ENCODE measurements at regions not wholly inside any gene's neighbourhood (a gene's known extent, or its start where the extent isn't known, plus 50 kb on each side); places are given as distances from the start of the nearest gene placed in this dataset.

GRCh38 chr22:48104766-48105165, 1342.3 kb downstream of the TBC1D22A start:
- TF ChIP-seq, protein P1, sequence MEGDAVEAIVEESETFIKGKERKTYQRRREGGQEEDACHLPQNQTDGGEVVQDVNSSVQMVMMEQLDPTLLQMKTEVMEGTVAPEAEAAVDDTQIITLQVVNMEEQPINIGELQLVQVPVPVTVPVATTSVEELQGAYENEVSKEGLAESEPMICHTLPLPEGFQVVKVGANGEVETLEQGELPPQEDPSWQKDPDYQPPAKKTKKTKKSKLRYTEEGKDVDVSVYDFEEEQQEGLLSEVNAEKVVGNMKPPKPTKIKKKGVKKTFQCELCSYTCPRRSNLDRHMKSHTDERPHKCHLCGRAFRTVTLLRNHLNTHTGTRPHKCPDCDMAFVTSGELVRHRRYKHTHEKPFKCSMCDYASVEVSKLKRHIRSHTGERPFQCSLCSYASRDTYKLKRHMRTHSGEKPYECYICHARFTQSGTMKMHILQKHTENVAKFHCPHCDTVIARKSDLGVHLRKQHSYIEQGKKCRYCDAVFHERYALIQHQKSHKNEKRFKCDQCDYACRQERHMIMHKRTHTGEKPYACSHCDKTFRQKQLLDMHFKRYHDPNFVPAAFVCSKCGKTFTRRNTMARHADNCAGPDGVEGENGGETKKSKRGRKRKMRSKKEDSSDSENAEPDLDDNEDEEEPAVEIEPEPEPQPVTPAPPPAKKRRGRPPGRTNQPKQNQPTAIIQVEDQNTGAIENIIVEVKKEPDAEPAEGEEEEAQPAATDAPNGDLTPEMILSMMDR (IDR thresholded peaks at IDR 0.05; ENCODE audit: insufficient read depth, low read length), result no peak
- no peak for TF ChIP-seq GABPA (IDR thresholded peaks at IDR 0.05; ENCODE audit: low read depth)
- TF ChIP-seq, protein P2, sequence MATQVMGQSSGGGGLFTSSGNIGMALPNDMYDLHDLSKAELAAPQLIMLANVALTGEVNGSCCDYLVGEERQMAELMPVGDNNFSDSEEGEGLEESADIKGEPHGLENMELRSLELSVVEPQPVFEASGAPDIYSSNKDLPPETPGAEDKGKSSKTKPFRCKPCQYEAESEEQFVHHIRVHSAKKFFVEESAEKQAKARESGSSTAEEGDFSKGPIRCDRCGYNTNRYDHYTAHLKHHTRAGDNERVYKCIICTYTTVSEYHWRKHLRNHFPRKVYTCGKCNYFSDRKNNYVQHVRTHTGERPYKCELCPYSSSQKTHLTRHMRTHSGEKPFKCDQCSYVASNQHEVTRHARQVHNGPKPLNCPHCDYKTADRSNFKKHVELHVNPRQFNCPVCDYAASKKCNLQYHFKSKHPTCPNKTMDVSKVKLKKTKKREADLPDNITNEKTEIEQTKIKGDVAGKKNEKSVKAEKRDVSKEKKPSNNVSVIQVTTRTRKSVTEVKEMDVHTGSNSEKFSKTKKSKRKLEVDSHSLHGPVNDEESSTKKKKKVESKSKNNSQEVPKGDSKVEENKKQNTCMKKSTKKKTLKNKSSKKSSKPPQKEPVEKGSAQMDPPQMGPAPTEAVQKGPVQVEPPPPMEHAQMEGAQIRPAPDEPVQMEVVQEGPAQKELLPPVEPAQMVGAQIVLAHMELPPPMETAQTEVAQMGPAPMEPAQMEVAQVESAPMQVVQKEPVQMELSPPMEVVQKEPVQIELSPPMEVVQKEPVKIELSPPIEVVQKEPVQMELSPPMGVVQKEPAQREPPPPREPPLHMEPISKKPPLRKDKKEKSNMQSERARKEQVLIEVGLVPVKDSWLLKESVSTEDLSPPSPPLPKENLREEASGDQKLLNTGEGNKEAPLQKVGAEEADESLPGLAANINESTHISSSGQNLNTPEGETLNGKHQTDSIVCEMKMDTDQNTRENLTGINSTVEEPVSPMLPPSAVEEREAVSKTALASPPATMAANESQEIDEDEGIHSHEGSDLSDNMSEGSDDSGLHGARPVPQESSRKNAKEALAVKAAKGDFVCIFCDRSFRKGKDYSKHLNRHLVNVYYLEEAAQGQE (IDR thresholded peaks at IDR 0.05; ENCODE audit: insufficient replicate concordance, low read depth), result no peak

Measured in HL-60 (cell line).